SK-N-SH treated with all-trans-retinoic acid at 6 μM for 48 hours (cell line): ENCODE measurements at regions not wholly inside any gene's neighbourhood (a gene's known extent, or its start where the extent isn't known, plus 50 kb on each side); places are given as distances from the start of the nearest gene placed in this dataset.

Experiments used
- ATAC-seq: fragments of 200-7000 bp; cut with Tn5 transposase; 3 replicates; pipeline ENCODE4 v1.9.1; 2020; ENCODE audit warnings: mild to moderate bottlenecking, moderate library complexity
- ARNTL ChIP-seq: fragments of 450-650 bp; formaldehyde crosslinking; IDR thresholded peaks from 2 replicates; pipeline ENCODE4 v1.5.0; 2020; ENCODE audit warnings: low read depth, mild to moderate bottlenecking, moderate library complexity, borderline replicate concordance
- BACH2 ChIP-seq: fragments of 250-450 bp; sonication (Bioruptor Pico); IDR thresholded peaks from 2 replicates; pipeline ENCODE4 v1.9.0; 2021; ENCODE audit warnings: mild to moderate bottlenecking, borderline replicate concordance
- CSDC2 ChIP-seq: fragments of 250-450 bp; sonication (Bioruptor Pico); IDR thresholded peaks from 2 replicates; pipeline ENCODE4 v1.5.0; 2020; ENCODE audit warnings: mild to moderate bottlenecking, moderate library complexity
- ESRRG ChIP-seq: fragments of 250-450 bp; sonication (Bioruptor Pico); IDR thresholded peaks from 2 replicates; pipeline ENCODE4 v1.6.1; 2021; ENCODE audit warnings: mild to moderate bottlenecking
- GLIS3 ChIP-seq: fragments of 250-450 bp; sonication (Bioruptor Pico); IDR thresholded peaks from 2 replicates; pipeline ENCODE4 v1.5.0; 2020; ENCODE audit warnings: mild to moderate bottlenecking, moderate library complexity
- ISL1 ChIP-seq: fragments of 250-450 bp; sonication (Bioruptor Pico); IDR thresholded peaks from 2 replicates; pipeline ENCODE4 v2.1.2; 2022; ENCODE audit warnings: mild to moderate bottlenecking, moderate library complexity
- OSR1 ChIP-seq: fragments of 250-450 bp; sonication (Bioruptor Pico); IDR thresholded peaks from 2 replicates; pipeline ENCODE4 v1.8.0; 2022; ENCODE audit warnings: moderate library complexity, mild to moderate bottlenecking, inconsistent platforms
- PPARA ChIP-seq: fragments of 250-450 bp; sonication (Bioruptor Pico); IDR thresholded peaks from 2 replicates; pipeline ENCODE4 v1.5.0; 2020; ENCODE audit warnings: mild to moderate bottlenecking, borderline replicate concordance
- RARB ChIP-seq: fragments of 250-450 bp; sonication (Bioruptor Pico); IDR thresholded peaks from 2 replicates; pipeline ENCODE4 v1.8.0; 2021; ENCODE audit warnings: mild to moderate bottlenecking, moderate library complexity
- SNAI2 ChIP-seq: fragments of 250-450 bp; sonication (Bioruptor Pico); IDR thresholded peaks from 2 replicates; pipeline ENCODE4 v1.5.0; 2020; ENCODE audit warnings: mild to moderate bottlenecking, moderate library complexity
- TCF4 ChIP-seq: fragments of 250-450 bp; sonication (Bioruptor Pico); IDR thresholded peaks from 2 replicates; pipeline ENCODE4 v1.8.0; 2021; ENCODE audit warnings: mild to moderate bottlenecking, moderate library complexity, borderline replicate concordance
- ZC3H10 ChIP-seq: fragments of 250-450 bp; sonication (Bioruptor Pico); IDR thresholded peaks from 2 replicates; pipeline ENCODE4 v1.5.1; 2021; ENCODE audit warnings: mild to moderate bottlenecking, moderate library complexity
- ZFP3 ChIP-seq: fragments of 250-450 bp; sonication (Bioruptor Pico); IDR thresholded peaks from 2 replicates; pipeline ENCODE4 v1.5.0; 2020; ENCODE audit warnings: mild to moderate bottlenecking, moderate library complexity
- ZNF565 ChIP-seq: fragments of 450-650 bp; formaldehyde crosslinking; conservative IDR thresholded peaks from 2 replicates; pipeline ENCODE4 v1.5.0; 2020; ENCODE audit warnings: low read depth, mild to moderate bottlenecking, moderate library complexity
- ZNF70 ChIP-seq: fragments of 450-650 bp; formaldehyde crosslinking; IDR thresholded peaks from 2 replicates; pipeline ENCODE4 v1.5.0; 2020; ENCODE audit warnings: mild to moderate bottlenecking, moderate library complexity
- ZNF8 ChIP-seq: fragments of 450-650 bp; formaldehyde crosslinking; IDR thresholded peaks from 2 replicates; pipeline ENCODE4 v1.5.0; 2020; ENCODE audit warnings: mild to moderate bottlenecking, moderate library complexity
- TF ChIP-seq, protein P1 (sequence below): fragments of 250-450 bp; sonication (Bioruptor Pico); IDR thresholded peaks from 2 replicates; pipeline ENCODE4 v1.8.0; 2020; ENCODE audit warnings: mild to moderate bottlenecking, moderate library complexity, borderline replicate concordance
- TF ChIP-seq, protein P2 (sequence below): fragments of 250-450 bp; sonication (Bioruptor Pico); IDR thresholded peaks from 2 replicates; pipeline ENCODE4 v1.5.1; 2020; ENCODE audit warnings: low read depth, mild to moderate bottlenecking, moderate library complexity
- TF ChIP-seq, protein P3 (sequence below): fragments of 250-450 bp; sonication (Bioruptor Pico); IDR thresholded peaks from 2 replicates; pipeline ENCODE4 v1.5.1; 2021; ENCODE audit warnings: mild to moderate bottlenecking, moderate library complexity
- TF ChIP-seq, protein P4 (sequence below): fragments of 250-450 bp; sonication (Bioruptor Pico); IDR thresholded peaks from 2 replicates; pipeline ENCODE4 v1.8.0; 2021; ENCODE audit warnings: low read depth, mild to moderate bottlenecking, moderate library complexity, borderline replicate concordance
- TF ChIP-seq, protein P5 (sequence below): fragments of 250-450 bp; sonication (Bioruptor Pico); IDR thresholded peaks from 2 replicates; pipeline ENCODE4 v1.5.0; 2020; ENCODE audit warnings: mild to moderate bottlenecking, moderate library complexity

DNA sequence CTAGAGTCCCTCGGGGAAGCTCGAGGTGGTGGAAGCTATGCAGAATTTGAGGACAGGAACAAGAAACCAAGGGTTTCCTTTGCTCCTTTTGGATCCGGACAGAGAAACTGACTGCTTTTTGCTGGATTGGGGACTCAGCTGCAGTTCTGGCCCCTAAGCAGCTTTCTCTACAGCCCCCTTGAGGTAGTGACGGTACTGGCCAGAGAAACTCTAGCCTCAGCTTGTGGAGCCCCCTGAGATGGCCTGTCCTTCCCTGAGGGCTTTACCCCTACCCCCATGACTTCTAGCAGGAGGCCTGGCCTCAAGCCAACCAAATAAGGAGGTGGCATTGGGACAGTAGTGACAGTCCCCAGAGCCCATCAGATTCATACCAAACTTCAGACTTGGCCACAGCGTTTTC, 118.1 kb downstream of the IRX5 start:
- no peak for ATAC-seq
- no peak for TF ChIP-seq CSDC2 (CRISPR knock-in tag)
- no peak for TF ChIP-seq ESRRG
- no peak for TF ChIP-seq SNAI2
- no peak for TF ChIP-seq ZNF565 (CRISPR knock-in tag)
- TF ChIP-seq ZC3H10 = no peak
- TF ChIP-seq GLIS3 = no peak
- TF ChIP-seq, protein P1, sequence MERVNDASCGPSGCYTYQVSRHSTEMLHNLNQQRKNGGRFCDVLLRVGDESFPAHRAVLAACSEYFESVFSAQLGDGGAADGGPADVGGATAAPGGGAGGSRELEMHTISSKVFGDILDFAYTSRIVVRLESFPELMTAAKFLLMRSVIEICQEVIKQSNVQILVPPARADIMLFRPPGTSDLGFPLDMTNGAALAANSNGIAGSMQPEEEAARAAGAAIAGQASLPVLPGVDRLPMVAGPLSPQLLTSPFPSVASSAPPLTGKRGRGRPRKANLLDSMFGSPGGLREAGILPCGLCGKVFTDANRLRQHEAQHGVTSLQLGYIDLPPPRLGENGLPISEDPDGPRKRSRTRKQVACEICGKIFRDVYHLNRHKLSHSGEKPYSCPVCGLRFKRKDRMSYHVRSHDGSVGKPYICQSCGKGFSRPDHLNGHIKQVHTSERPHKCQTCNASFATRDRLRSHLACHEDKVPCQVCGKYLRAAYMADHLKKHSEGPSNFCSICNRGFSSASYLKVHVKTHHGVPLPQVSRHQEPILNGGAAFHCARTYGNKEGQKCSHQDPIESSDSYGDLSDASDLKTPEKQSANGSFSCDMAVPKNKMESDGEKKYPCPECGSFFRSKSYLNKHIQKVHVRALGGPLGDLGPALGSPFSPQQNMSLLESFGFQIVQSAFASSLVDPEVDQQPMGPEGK (CRISPR knock-in tag) = no peak
- TF ChIP-seq ZFP3 = no peak
- no peak for TF ChIP-seq ISL1
- TF ChIP-seq, protein P2, sequence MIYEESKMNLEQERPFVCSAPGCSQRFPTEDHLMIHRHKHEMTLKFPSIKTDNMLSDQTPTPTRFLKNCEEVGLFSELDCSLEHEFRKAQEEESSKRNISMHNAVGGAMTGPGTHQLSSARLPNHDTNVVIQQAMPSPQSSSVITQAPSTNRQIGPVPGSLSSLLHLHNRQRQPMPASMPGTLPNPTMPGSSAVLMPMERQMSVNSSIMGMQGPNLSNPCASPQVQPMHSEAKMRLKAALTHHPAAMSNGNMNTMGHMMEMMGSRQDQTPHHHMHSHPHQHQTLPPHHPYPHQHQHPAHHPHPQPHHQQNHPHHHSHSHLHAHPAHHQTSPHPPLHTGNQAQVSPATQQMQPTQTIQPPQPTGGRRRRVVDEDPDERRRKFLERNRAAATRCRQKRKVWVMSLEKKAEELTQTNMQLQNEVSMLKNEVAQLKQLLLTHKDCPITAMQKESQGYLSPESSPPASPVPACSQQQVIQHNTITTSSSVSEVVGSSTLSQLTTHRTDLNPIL (CRISPR knock-in tag) = no peak
- no peak for TF ChIP-seq ZNF8 (CRISPR knock-in tag)
- no peak for TF ChIP-seq TCF4
- TF ChIP-seq, protein P3, sequence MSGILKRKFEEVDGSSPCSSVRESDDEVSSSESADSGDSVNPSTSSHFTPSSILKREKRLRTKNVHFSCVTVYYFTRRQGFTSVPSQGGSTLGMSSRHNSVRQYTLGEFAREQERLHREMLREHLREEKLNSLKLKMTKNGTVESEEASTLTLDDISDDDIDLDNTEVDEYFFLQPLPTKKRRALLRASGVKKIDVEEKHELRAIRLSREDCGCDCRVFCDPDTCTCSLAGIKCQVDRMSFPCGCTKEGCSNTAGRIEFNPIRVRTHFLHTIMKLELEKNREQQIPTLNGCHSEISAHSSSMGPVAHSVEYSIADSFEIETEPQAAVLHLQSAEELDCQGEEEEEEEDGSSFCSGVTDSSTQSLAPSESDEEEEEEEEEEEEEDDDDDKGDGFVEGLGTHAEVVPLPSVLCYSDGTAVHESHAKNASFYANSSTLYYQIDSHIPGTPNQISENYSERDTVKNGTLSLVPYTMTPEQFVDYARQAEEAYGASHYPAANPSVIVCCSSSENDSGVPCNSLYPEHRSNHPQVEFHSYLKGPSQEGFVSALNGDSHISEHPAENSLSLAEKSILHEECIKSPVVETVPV (CRISPR knock-in tag) = no peak
- no peak for TF ChIP-seq OSR1
- TF ChIP-seq BACH2 = no peak
- no peak for TF ChIP-seq ARNTL (CRISPR knock-in tag)
- TF ChIP-seq, protein P4, sequence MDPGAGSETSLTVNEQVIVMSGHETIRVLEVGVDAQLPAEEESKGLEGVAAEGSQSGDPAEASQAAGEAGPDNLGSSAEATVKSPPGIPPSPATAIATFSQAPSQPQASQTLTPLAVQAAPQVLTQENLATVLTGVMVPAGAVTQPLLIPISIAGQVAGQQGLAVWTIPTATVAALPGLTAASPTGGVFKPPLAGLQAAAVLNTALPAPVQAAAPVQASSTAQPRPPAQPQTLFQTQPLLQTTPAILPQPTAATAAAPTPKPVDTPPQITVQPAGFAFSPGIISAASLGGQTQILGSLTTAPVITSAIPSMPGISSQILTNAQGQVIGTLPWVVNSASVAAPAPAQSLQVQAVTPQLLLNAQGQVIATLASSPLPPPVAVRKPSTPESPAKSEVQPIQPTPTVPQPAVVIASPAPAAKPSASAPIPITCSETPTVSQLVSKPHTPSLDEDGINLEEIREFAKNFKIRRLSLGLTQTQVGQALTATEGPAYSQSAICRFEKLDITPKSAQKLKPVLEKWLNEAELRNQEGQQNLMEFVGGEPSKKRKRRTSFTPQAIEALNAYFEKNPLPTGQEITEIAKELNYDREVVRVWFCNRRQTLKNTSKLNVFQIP (CRISPR knock-in tag) = no peak
- no peak for TF ChIP-seq ZNF70
- no peak for TF ChIP-seq RARB
- TF ChIP-seq, all 23 proteins: peak for 0

DNA sequence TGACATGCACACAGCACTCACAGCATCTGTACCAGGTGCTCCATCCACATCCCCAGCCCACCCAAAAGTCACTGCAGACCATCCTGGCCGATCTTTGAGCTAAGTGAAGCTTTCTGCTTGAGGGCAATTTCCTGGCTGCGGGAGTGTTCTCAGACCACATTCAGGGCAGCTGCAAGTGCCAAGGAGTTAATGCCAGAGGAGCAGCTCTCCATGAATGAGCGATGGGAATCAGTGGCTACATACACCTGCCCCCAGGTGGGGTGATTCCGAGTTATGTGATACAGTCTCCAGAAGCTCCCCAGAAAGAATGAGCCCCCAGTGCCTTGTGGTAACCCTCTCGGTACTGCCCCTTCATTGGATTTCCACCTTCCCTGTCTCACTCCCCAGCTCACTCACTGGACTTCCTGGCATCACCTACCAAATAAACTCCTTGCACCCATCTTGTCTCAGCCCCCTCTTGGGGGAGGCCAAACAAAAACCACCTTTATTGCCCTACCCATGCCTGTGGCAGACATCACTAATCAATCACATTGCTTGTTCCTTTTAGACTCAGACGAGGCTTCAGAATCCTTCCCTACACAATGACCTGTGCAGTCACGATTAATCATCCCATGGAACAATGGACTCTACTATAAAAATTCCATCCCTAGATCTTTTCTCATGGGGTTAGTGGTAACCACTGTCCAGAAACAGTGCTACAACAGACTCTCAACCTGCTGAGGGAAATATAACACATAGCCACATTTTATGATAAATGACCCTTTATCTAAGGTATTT, 121.1 kb downstream of the IRX5 start:
- TF ChIP-seq SNAI2 = no peak
- TF ChIP-seq ZNF8 (CRISPR knock-in tag) = no peak
- TF ChIP-seq, protein P2 (CRISPR knock-in tag) = no peak
- no peak for TF ChIP-seq ISL1
- TF ChIP-seq ZNF565 (CRISPR knock-in tag) = no peak
- TF ChIP-seq OSR1 = no peak
- TF ChIP-seq PPARA (CRISPR knock-in tag) = no peak
- TF ChIP-seq, protein P5, sequence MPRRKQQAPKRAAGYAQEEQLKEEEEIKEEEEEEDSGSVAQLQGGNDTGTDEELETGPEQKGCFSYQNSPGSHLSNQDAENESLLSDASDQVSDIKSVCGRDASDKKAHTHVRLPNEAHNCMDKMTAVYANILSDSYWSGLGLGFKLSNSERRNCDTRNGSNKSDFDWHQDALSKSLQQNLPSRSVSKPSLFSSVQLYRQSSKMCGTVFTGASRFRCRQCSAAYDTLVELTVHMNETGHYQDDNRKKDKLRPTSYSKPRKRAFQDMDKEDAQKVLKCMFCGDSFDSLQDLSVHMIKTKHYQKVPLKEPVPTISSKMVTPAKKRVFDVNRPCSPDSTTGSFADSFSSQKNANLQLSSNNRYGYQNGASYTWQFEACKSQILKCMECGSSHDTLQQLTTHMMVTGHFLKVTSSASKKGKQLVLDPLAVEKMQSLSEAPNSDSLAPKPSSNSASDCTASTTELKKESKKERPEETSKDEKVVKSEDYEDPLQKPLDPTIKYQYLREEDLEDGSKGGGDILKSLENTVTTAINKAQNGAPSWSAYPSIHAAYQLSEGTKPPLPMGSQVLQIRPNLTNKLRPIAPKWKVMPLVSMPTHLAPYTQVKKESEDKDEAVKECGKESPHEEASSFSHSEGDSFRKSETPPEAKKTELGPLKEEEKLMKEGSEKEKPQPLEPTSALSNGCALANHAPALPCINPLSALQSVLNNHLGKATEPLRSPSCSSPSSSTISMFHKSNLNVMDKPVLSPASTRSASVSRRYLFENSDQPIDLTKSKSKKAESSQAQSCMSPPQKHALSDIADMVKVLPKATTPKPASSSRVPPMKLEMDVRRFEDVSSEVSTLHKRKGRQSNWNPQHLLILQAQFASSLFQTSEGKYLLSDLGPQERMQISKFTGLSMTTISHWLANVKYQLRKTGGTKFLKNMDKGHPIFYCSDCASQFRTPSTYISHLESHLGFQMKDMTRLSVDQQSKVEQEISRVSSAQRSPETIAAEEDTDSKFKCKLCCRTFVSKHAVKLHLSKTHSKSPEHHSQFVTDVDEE (CRISPR knock-in tag) = no peak
- no peak for TF ChIP-seq ARNTL (CRISPR knock-in tag)
- TF ChIP-seq BACH2 = no peak
- no peak for TF ChIP-seq ZNF70
- TF ChIP-seq ZFP3 = no peak
- no peak for TF ChIP-seq GLIS3
- no peak for TF ChIP-seq ZC3H10
- TF ChIP-seq, protein P3 (CRISPR knock-in tag) = no peak
- TF ChIP-seq CSDC2 (CRISPR knock-in tag) = no peak
- no peak for ATAC-seq
